A673 (cell line): ENCODE measurements at regions not wholly inside any gene's neighbourhood (a gene's known extent, or its start where the extent isn't known, plus 50 kb on each side); places are given as distances from the start of the nearest gene placed in this dataset.
A peak's percentile ranks its signal among the peaks of the same experiment; 100 is the strongest.

Source experiments
- BruUV-seq: library from RNA; stranded (reverse); fragments of 400-500 nt; replicated peaks from 2 replicates; lab custom pipeline; 2021; lab: Mats Ljungman, UMichigan
- CTCF ChIA-PET: fragments of 300-600 bp; sonication (Branson Sonifier 250); formaldehyde crosslinking; loops from one replicate; lab custom pipeline; 2022; ENCODE audit warnings: antibody characterized with exemption; lab: Charles Lee
- POLR2A ChIA-PET: fragments of 300-600 bp; sonication (Branson Sonifier 250); formaldehyde crosslinking; loops from one replicate; lab custom pipeline; 2022; ENCODE audit warnings: antibody characterized with exemption; ENCODE audit not compliant: low non-redundant PET; lab: Charles Lee
- DNase-seq: peaks from one replicate; pipeline ENCODE4 v3.0.0-alpha.2; 2015; ENCODE audit warnings: low spot score
- H3K27ac ChIP-seq: fragments of 200-600 bp; sonication (generic); 2 replicates; pipeline ENCODE4 v1.5.1; 2016; ENCODE audit warnings: mixed run types, low read depth, mild to moderate bottlenecking, mixed read lengths, antibody characterized with exemption, low read length; ENCODE audit not compliant: poor library complexity, severe bottlenecking
- H3K27me3 ChIP-seq: fragments of 200-600 bp; sonication (generic); replicated peaks from 2 replicates; pipeline ENCODE4 v1.6.1; 2017; ENCODE audit warnings: mixed run types, low read depth, mild to moderate bottlenecking, mixed read lengths, antibody characterized with exemption, low read length; ENCODE audit not compliant: insufficient read depth, poor library complexity
- H3K36me3 ChIP-seq: fragments of 200-600 bp; sonication (generic); 2 replicates; pipeline ENCODE4 v1.6.1; 2016; ENCODE audit warnings: mixed run types, mild to moderate bottlenecking, mixed read lengths, antibody characterized with exemption, low read length; ENCODE audit not compliant: insufficient read depth, poor library complexity, severe bottlenecking
- H3K4me1 ChIP-seq: fragments of 200-600 bp; sonication (generic); 2 replicates; pipeline ENCODE4 v1.6.1; 2017; ENCODE audit warnings: mixed run types, mild to moderate bottlenecking, mixed read lengths, antibody characterized with exemption, low read length; ENCODE audit not compliant: insufficient read depth, poor library complexity, severe bottlenecking
- H3K4me3 ChIP-seq: fragments of 200-600 bp; sonication (generic); 2 replicates; pipeline ENCODE4 v1.5.1; 2016; ENCODE audit warnings: low read depth, mixed run types, mild to moderate bottlenecking, mixed read lengths, low read length; ENCODE audit not compliant: poor library complexity, severe bottlenecking
- H3K9me3 ChIP-seq: fragments of 200-600 bp; sonication (generic); 2 replicates; pipeline ENCODE4 v1.6.1; 2016; ENCODE audit warnings: mixed run types, low read depth, mild to moderate bottlenecking, mixed read lengths, antibody characterized with exemption, low read length; ENCODE audit not compliant: poor library complexity, severe bottlenecking
- EZH2 ChIP-seq: fragments of 200-600 bp; sonication (generic); IDR thresholded peaks from 2 replicates; pipeline ENCODE4 v1.6.1; 2017; ENCODE audit warnings: borderline replicate concordance, low read depth, mild to moderate bottlenecking, mixed read lengths, antibody characterized with exemption, low read length; ENCODE audit not compliant: poor library complexity, severe bottlenecking
- intact Hi-C: fragments of 100-400 bp; cut with micrococcal nuclease; formaldehyde crosslinking; loops from one replicate; pipeline ENCODE4 v1.10.0; 2022; ENCODE audit not compliant: unreplicated experiment
- TF ChIP-seq, protein P1 (sequence below): fragments of 300-800, 200-600 bp; sonication (generic); conservative IDR thresholded peaks from 2 replicates; pipeline ENCODE4 v1.5.1; 2017; ENCODE audit warnings: low read depth, mild to moderate bottlenecking, antibody characterized with exemption, low read length, moderate library complexity, mixed read lengths

- BruUV-seq = no TSS peak
- CTCF ChIA-PET = no interaction called here
- intact Hi-C loops = no loop called here
Observed at GRCh38 chr12:89962648-89963047, 254.0 kb upstream of the ATP2B1 start.

GRCh38 chr12:89960607-89961394 lies 252.2 kb upstream of the ATP2B1 start:
- TF ChIP-seq, protein P1, sequence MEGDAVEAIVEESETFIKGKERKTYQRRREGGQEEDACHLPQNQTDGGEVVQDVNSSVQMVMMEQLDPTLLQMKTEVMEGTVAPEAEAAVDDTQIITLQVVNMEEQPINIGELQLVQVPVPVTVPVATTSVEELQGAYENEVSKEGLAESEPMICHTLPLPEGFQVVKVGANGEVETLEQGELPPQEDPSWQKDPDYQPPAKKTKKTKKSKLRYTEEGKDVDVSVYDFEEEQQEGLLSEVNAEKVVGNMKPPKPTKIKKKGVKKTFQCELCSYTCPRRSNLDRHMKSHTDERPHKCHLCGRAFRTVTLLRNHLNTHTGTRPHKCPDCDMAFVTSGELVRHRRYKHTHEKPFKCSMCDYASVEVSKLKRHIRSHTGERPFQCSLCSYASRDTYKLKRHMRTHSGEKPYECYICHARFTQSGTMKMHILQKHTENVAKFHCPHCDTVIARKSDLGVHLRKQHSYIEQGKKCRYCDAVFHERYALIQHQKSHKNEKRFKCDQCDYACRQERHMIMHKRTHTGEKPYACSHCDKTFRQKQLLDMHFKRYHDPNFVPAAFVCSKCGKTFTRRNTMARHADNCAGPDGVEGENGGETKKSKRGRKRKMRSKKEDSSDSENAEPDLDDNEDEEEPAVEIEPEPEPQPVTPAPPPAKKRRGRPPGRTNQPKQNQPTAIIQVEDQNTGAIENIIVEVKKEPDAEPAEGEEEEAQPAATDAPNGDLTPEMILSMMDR = no peak
- TF ChIP-seq EZH2 = no peak
- H3K4me3 ChIP-seq = no peak overlapping the region
- ChIA-PET POLR2A (no interaction called here), CTCF (no interaction called here)
- H3K36me3 ChIP-seq = no peaks in the 10 kb centered on the region
- H3K27ac ChIP-seq = no peak overlapping the region
- no TSS peak for BruUV-seq
- H3K4me1 ChIP-seq = peaks cover 16% of the 10 kb centered on the region
- H3K27me3 ChIP-seq = no peaks in the 10 kb centered on the region
- no peaks in the 10 kb centered on the region for H3K9me3 ChIP-seq
- DNase-seq = no peak
- intact Hi-C loops = no loop called here

More at GRCh38 chr12:89962648-89963047, 254.0 kb upstream of the ATP2B1 start:
- Histone ChIP-seq H3K4me3 (no peak overlapping the region), H3K27me3 (no peaks in the 10 kb centered on the region), H3K36me3 (no peaks in the 10 kb centered on the region), H3K27ac (no peak overlapping the region), H3K4me1 (peaks cover 16% of the 10 kb centered on the region), H3K9me3 (no peaks in the 10 kb centered on the region)
- POLR2A ChIA-PET = no interaction called here
- no peak for DNase-seq
- TF ChIP-seq, protein P1 = peak; percentile 41; the same call in 1 of the 2 replicates
- TF ChIP-seq EZH2 = no peak

DNA sequence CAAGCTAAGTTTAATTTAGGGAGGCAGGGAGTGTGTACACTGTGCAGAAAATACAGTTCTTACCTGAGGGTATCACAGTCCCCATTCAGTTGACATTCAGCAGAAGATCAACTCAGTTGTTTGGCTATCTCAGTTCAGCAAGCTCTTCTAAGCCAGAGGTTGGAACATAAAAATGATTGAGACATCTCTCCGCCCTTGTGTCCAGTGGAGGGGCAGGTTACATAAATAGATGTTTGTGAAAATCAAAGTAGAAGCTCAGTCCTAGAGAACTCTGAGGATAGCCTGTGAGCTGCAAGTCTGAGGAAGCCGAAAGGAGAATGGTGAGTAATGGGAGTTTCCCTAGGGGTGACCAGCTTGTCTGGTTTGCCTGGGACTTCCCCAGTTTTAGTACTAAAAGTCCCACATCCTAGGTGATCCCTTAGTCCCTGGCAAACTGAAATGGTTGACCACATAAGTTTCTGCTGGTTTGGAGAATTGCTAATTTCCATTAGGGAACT lies 251.4 kb upstream of the ATP2B1 start:
- Histone ChIP-seq H3K27ac (no peak overlapping the region), H3K4me1 (peaks cover 16% of the 10 kb centered on the region), H3K27me3 (no peaks in the 10 kb centered on the region), H3K36me3 (no peaks in the 10 kb centered on the region), H3K4me3 (no peak overlapping the region), H3K9me3 (no peaks in the 10 kb centered on the region)
- POLR2A ChIA-PET = no interaction called here
- DNase-seq = no peak
- BruUV-seq = no TSS peak
- CTCF ChIA-PET = no interaction called here
- no peak for TF ChIP-seq EZH2
- intact Hi-C loops = no loop called here

GRCh38 chr12:89959179-89959578 lies 250.5 kb upstream of the ATP2B1 start:
- TF ChIP-seq, protein P1 = no peak
- no peak for TF ChIP-seq EZH2

More at GRCh38 chr12:89959179-89959578, 250.5 kb upstream of the ATP2B1 start:
- ChIA-PET CTCF (no interaction called here), POLR2A (no interaction called here)
- Histone ChIP-seq H3K27me3 (no peaks in the 10 kb centered on the region), H3K36me3 (no peaks in the 10 kb centered on the region), H3K27ac (no peak overlapping the region), H3K4me3 (no peak overlapping the region), H3K4me1 (peaks cover 16% of the 10 kb centered on the region), H3K9me3 (no peaks in the 10 kb centered on the region)
- BruUV-seq = no TSS peak
- DNase-seq = no peak
- intact Hi-C loops = no loop called here
